Activated CD4-positive, alpha-beta memory T cell treated with anti-CD3 and anti-CD28 coated beads, Interleukin-2, amount 10 ng/mL, durations not matched to agents 7 days and 5 days (primary cell): ENCODE measurements at regions not wholly inside any gene's neighbourhood (a gene's known extent, or its start where the extent isn't known, plus 50 kb on each side); places are given as distances from the start of the nearest gene placed in this dataset.
A peak's percentile ranks its signal among the peaks of the same experiment; 100 is the strongest.
"Not testable (repeated sequence)": the region's sequence is repeated elsewhere in the genome, so short reads cannot be mapped to it uniquely, and the experiment has no call there.

Source experiments
- CTCF ChIA-PET: fragments of 350-600 bp; sonication (Branson Sonifier 250); formaldehyde crosslinking; loops from one replicate; lab custom pipeline; 2021; ENCODE audit warnings: antibody characterized with exemption, inconsistent platforms; lab: Charles Lee
- POLR2A ChIA-PET: fragments of 350-600 bp; sonication (Branson Sonifier 250); formaldehyde crosslinking; loops from one replicate; lab custom pipeline; 2021; ENCODE audit warnings: antibody characterized with exemption; lab: Charles Lee
- DNase-seq: peaks from one replicate; pipeline ENCODE4 v3.0.0-alpha.2; 2020
- H3K27ac Mint-ChIP-seq: one replicate; pipeline ENCODE4 v1.8.0; 2021; ENCODE audit warnings: mild to moderate bottlenecking, mixed read lengths
- H3K27me3 Mint-ChIP-seq: one replicate; pipeline ENCODE4 v1.8.0; 2021; ENCODE audit warnings: mixed read lengths
- H3K36me3 Mint-ChIP-seq: one replicate; pipeline ENCODE4 v1.8.0; 2021; ENCODE audit warnings: low read depth, mixed read lengths
- H3K4me1 Mint-ChIP-seq: one replicate; pipeline ENCODE4 v1.8.0; 2021; ENCODE audit warnings: mixed read lengths
- H3K4me3 Mint-ChIP-seq: one replicate; pipeline ENCODE4 v1.8.0; 2021; ENCODE audit warnings: mild to moderate bottlenecking, mixed read lengths
- H3K9me3 Mint-ChIP-seq: one replicate; pipeline ENCODE4 v1.8.0; 2021; ENCODE audit warnings: mixed read lengths

DNA sequence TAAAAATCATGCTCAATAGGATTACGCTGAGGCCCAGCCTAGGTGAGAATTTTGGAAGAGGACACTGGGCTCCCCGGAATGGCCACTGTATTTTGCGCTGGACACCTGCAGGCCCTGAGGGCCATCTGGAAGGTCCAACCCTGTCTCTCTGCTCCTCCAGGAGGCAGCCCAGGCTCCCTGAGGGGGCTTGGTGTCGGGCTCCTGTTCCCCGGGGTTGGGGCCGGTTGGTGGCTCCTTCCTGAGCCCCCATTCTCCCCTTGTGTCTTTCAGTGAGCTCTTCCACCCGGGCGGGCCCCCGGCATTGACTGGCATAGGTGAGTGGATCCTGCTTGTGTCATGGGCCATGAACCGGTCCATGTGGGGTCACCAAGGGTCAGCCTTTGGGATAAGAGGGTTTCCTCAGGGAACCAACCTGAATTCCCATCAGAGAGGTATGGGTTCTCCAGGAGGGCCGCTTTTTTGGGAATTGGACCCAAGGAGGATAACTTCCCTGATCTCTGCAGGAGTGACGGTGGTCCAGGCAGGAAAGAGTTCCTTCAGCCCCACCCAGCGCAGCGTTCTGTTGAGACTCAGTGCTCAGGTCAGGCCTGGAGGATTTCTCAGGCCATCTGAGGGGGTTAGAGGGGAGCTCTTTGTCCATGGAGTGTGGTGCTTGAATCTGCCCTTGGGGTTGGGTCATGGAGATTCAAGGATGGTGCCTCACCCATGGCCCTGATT lies 187.8 kb downstream of the UBE3A start:
- no peaks in the 10 kb centered on the region for H3K4me1 Mint-ChIP-seq
- ChIA-PET CTCF (no interaction called here), POLR2A (no interaction called here)
- peak; percentile 6 for DNase-seq
- H3K27ac Mint-ChIP-seq, result no peak overlapping the region
- H3K4me3 Mint-ChIP-seq, result no peak overlapping the region
- no peaks in the 10 kb centered on the region for H3K36me3 Mint-ChIP-seq
- H3K27me3 Mint-ChIP-seq, result no peaks in the 10 kb centered on the region
- H3K9me3 Mint-ChIP-seq, result peaks cover 24% of the 10 kb centered on the region

DNA sequence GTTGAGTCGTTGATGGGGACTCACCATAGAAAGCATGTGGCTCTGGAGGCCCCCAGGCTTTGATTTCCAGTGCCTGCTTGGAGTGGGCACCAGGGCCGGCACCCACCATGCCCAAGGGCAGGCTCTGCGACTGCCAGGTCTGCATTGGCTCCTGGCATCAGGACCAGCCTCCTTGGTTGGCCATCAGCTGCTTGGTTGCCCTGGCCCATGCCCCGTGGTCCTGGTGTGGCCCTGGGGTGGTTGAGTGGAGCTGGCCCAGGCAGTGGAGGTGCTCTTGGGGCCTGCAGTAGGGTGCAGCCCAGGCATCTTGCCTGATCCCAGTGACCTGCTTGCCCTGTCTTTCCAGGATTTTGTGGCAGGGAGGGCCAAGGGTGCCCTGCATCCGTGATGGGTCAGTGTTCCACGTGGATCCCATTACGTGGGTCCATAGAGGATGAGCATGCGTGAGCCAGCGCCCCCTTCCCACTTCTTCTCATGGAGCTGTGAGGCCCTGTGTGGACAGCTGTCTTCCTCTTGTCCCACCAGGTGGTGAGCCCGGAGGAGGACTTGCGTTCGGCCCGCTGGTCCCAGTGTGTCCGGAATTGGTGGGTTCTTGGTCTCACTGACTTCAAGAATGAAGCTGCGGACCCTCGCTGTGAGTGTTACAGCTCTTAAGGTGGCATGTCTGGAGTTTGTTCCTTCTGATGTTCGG lies 187.0 kb downstream of the UBE3A start:
- no peaks in the 10 kb centered on the region for H3K36me3 Mint-ChIP-seq
- peaks cover 21% of the 10 kb centered on the region for H3K9me3 Mint-ChIP-seq
- no peak for DNase-seq
- H3K4me3 Mint-ChIP-seq, result no peak overlapping the region
- H3K4me1 Mint-ChIP-seq, result no peaks in the 10 kb centered on the region
- POLR2A ChIA-PET, result no interaction called here
- H3K27me3 Mint-ChIP-seq, result no peaks in the 10 kb centered on the region
- CTCF ChIA-PET, result no interaction called here
- H3K27ac Mint-ChIP-seq, result no peak overlapping the region

- peak; percentile 12 for DNase-seq
- CTCF ChIA-PET, POLR2A ChIA-PET, H3K4me3 Mint-ChIP-seq, H3K36me3 Mint-ChIP-seq, H3K27ac Mint-ChIP-seq, H3K27me3 Mint-ChIP-seq, H3K4me1 Mint-ChIP-seq: not testable (repeated sequence)
- H3K9me3 Mint-ChIP-seq, result peaks cover 24% of the 10 kb centered on the region
Measured at GRCh38 chr15:25253048-25253973, 185.5 kb downstream of the UBE3A start.

GRCh38 chr15:25268166-25268565 lies 170.7 kb downstream of the UBE3A start:
- ChIA-PET CTCF (no interaction called here), POLR2A (no interaction called here)
- Mint-ChIP-seq H3K9me3 (peaks cover 7% of the 10 kb centered on the region), H3K27me3 (no peaks in the 10 kb centered on the region), H3K4me1 (no peaks in the 10 kb centered on the region), H3K27ac (no peak overlapping the region), H3K4me3 (no peak overlapping the region), H3K36me3 (no peaks in the 10 kb centered on the region)
- DNase-seq, result no peak
